Esophagus muscularis mucosa (tissue), 4 donors: ENCODE measurements at regions not wholly inside any gene's neighbourhood (a gene's known extent, or its start where the extent isn't known, plus 50 kb on each side); places are given as distances from the start of the nearest gene placed in this dataset.

ENCODE experiments used
- EP300 ChIP-seq: sonication (generic); formaldehyde crosslinking; IDR thresholded peaks from one replicate; pipeline ENCODE4 v1.6.1; 2017; ENCODE audit warnings: antibody characterized with exemption
- POLR2A ChIP-seq: fragments of 450-650 bp; IDR thresholded peaks from one replicate; pipeline ENCODE4 v1.6.1; 2017; ENCODE audit warnings: antibody characterized with exemption, moderate library complexity, mild to moderate bottlenecking, low read depth
- POLR2AphosphoS5 ChIP-seq, 2 donors: sonication (generic); formaldehyde crosslinking; IDR thresholded peaks; one replicate each; pipeline ENCODE4 v1.6.1; 2017; ENCODE audit warnings: antibody characterized with exemption in 2 of 2
- TF ChIP-seq, protein P1 (sequence below), 3 experiments: fragments of 200-600 bp in 2 of 3; fragments of 450-650 bp in 1 of 3; sonication (generic) in 2 of 3; IDR thresholded peaks; one replicate each; pipeline ENCODE4 v1.5.1; 2017 to 2019; ENCODE audit warnings: antibody characterized with exemption in 3 of 3, mild to moderate bottlenecking in 2 of 3, moderate library complexity in 1 of 3

DNA sequence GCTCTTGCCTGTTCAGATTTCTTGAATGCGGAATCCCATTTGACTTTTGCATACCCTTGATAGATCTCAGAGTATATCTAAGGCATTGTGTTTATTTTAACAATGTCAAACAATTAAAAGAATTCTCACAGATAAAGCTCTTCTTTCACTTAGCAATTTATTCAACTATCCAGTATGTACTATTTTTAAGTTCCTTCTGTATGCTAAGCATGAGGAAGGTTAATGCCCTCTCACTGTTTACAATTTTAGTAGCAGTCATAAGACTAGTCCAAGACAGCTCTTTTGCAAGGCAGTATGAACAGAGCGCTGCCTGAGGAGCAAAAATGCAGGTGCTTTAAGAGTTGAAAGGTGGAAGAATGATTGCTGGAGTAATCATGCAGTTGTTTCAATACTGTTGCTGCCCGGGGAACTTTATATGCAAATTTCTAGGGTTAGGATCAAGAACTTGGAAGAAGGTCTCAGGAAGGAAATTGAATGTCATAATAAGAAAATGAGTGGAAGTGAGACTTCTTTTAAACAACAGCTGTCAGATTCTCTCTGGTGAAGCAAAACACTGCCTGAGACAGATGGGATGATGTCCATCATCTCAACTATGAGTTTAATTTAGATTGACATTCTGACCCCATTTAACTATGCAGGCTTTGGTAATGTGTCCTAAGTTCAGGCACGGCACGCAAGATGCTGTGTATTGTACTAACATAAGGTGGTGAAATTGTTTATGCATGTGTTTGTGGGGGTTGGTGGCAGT is 1303.5 kb upstream of the CITED2 start:
- TF ChIP-seq, protein P1, sequence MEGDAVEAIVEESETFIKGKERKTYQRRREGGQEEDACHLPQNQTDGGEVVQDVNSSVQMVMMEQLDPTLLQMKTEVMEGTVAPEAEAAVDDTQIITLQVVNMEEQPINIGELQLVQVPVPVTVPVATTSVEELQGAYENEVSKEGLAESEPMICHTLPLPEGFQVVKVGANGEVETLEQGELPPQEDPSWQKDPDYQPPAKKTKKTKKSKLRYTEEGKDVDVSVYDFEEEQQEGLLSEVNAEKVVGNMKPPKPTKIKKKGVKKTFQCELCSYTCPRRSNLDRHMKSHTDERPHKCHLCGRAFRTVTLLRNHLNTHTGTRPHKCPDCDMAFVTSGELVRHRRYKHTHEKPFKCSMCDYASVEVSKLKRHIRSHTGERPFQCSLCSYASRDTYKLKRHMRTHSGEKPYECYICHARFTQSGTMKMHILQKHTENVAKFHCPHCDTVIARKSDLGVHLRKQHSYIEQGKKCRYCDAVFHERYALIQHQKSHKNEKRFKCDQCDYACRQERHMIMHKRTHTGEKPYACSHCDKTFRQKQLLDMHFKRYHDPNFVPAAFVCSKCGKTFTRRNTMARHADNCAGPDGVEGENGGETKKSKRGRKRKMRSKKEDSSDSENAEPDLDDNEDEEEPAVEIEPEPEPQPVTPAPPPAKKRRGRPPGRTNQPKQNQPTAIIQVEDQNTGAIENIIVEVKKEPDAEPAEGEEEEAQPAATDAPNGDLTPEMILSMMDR (IDR thresholded peaks at IDR 0.05) = no peak
- TF ChIP-seq POLR2A = no peak
- TF ChIP-seq POLR2AphosphoS5 (IDR thresholded peaks at IDR 0.05) = peak in 1 of 2 donors; percentile 9
- TF ChIP-seq EP300 = no peak
